H1 (cell line): ENCODE measurements at regions not wholly inside any gene's neighbourhood (a gene's known extent, or its start where the extent isn't known, plus 50 kb on each side); places are given as distances from the start of the nearest gene placed in this dataset.

Experiments used
- CTCF ChIA-PET: fragments of 300-600 bp; sonication (Branson Sonifier 250); formaldehyde crosslinking; loops from one replicate; lab custom pipeline; 2021; ENCODE audit not compliant: partially characterized antibody; lab: Charles Lee
- POLR2A ChIA-PET: fragments of 300-600 bp; sonication (Branson Sonifier 250); formaldehyde crosslinking; loops from one replicate; lab custom pipeline; 2021; ENCODE audit warnings: inconsistent platforms; ENCODE audit not compliant: partially characterized antibody; lab: Charles Lee
- DNase-seq, 2 experiments: peaks; one replicate each; pipeline versions ENCODE4 v3.0.0 to v3.0.0-alpha.2; 2010 to 2022; ENCODE audit warnings: low spot score in 2 of 2, low read depth in 1 of 2, mixed read lengths in 1 of 2
- FAIRE-seq: peaks from 2 replicates; lab custom pipeline; 2011; peaks lifted over from hg19 to GRCh38; lab: Jason Lieb, UNC
- H2AFZ ChIP-seq: 2 replicates; pipeline ENCODE4 v1.8.1; 2012; ENCODE audit warnings: low read length, inconsistent platforms
- H2AK5ac ChIP-seq: 2 replicates; pipeline ENCODE4 v1.6.1; 2013; ENCODE audit warnings: low read depth, low read length
- H2BK120ac ChIP-seq: replicated peaks from 2 replicates; pipeline ENCODE3; 2013; ENCODE audit warnings: low read depth, low read length, inconsistent platforms
- H2BK12ac ChIP-seq: 2 replicates; pipeline ENCODE4 v1.6.1; 2013; ENCODE audit warnings: low read depth, low read length
- H2BK15ac ChIP-seq: 2 replicates; pipeline ENCODE4 v1.6.1; 2013; ENCODE audit warnings: low read length
- H2BK20ac ChIP-seq: 2 replicates; pipeline ENCODE4 v1.6.1; 2013; ENCODE audit warnings: low read length
- H2BK5ac ChIP-seq: 2 replicates; pipeline ENCODE4 v1.6.1; 2013; ENCODE audit warnings: low read depth, low read length
- H3K14ac ChIP-seq: 2 replicates; pipeline ENCODE4 v1.6.1; 2013; ENCODE audit warnings: inconsistent platforms; ENCODE audit not compliant: insufficient read length
- H3K18ac ChIP-seq: 2 replicates; pipeline ENCODE4 v1.6.1; 2013; ENCODE audit warnings: low read length; ENCODE audit errors: extremely low read depth
- H3K23ac ChIP-seq: 2 replicates; pipeline ENCODE4 v1.6.1; 2013; ENCODE audit warnings: inconsistent platforms; ENCODE audit not compliant: insufficient read length
- H3K23me2 ChIP-seq: 2 replicates; pipeline ENCODE4 v1.6.1; 2013; ENCODE audit warnings: low read depth, low read length
- H3K27ac ChIP-seq: 2 replicates; pipeline ENCODE4 v1.6.1; 2011; ENCODE audit warnings: low read depth, low read length, inconsistent platforms
- H3K27me3 ChIP-seq, 4 experiments: replicated peaks in 1 of 4; 1 replicate in 1 of 4; 2 replicates in 3 of 4; pipeline versions ENCODE4 v1.6.1 to v1.8.1; 2011 to 2013; ENCODE audit warnings: low read length in 3 of 4, mild to moderate bottlenecking in 3 of 4, inconsistent platforms in 2 of 4, mixed read lengths in 2 of 4, moderate library complexity in 1 of 4; ENCODE audit not compliant: control insufficient read depth in 3 of 4, insufficient read depth in 3 of 4; ENCODE audit errors: extremely low read depth in 1 of 4
- H3K36me3 ChIP-seq, 4 experiments: 2 replicates each; pipeline versions ENCODE4 v1.6.1 to v1.8.1; 2011 to 2013; ENCODE audit warnings: mild to moderate bottlenecking in 4 of 4, low read length in 3 of 4, moderate library complexity in 2 of 4, control low read depth in 1 of 4, inconsistent platforms in 1 of 4; ENCODE audit not compliant: insufficient read depth in 4 of 4, control insufficient read depth in 2 of 4
- H3K4ac ChIP-seq: replicated peaks from 2 replicates; pipeline ENCODE3; 2013; ENCODE audit warnings: low read length, low read depth, mixed read lengths, inconsistent platforms; ENCODE audit not compliant: insufficient read length
- H3K4me1 ChIP-seq, 4 experiments: replicated peaks in 1 of 4; 1 replicate in 1 of 4; 2 replicates in 3 of 4; pipeline versions ENCODE4 v1.6.1 to v1.8.1; 2011 to 2013; ENCODE audit warnings: low read length in 3 of 4, inconsistent platforms in 2 of 4, mixed read lengths in 1 of 4; ENCODE audit not compliant: insufficient read depth in 4 of 4, control insufficient read depth in 3 of 4
- H3K4me2 ChIP-seq, 2 experiments: 2 replicates each; pipeline versions ENCODE4 v1.6.1 to v1.8.1; 2011 to 2013; ENCODE audit warnings: low read depth in 2 of 2, low read length in 2 of 2, control low read depth in 1 of 2, inconsistent platforms in 1 of 2, mild to moderate bottlenecking in 1 of 2; ENCODE audit not compliant: insufficient read depth in 1 of 2
- H3K4me3 ChIP-seq, 4 experiments: fragments of 200-600, 300-600 bp in 1 of 4; sonication (generic), shearing (Covaris generic), sonication (Bioruptor Twin) in 1 of 4; 2 replicates each; pipeline versions ENCODE4 v1.5.1 to v1.8.1; 2011 to 2016; ENCODE audit warnings: low read length in 4 of 4, low read depth in 3 of 4, control low read depth in 2 of 4, inconsistent platforms in 2 of 4, mild to moderate bottlenecking in 2 of 4, mixed read lengths in 1 of 4, moderate library complexity in 1 of 4; ENCODE audit not compliant: insufficient read depth in 2 of 4; ENCODE audit errors: extremely low read depth in 1 of 4
- H3K56ac ChIP-seq: replicated peaks from 2 replicates; pipeline ENCODE3; 2013; ENCODE audit warnings: low read depth, mild to moderate bottlenecking, mixed read lengths, low read length, inconsistent platforms; ENCODE audit not compliant: insufficient read length
- H3K79me1 ChIP-seq: 2 replicates; pipeline ENCODE4 v1.6.1; 2013; ENCODE audit warnings: low read depth, low read length, control low read depth
- H3K79me2 ChIP-seq, 2 experiments: 2 replicates each; pipeline versions ENCODE4 v1.6.1 to v1.8.1; 2012 to 2013; ENCODE audit warnings: low read length in 2 of 2, mild to moderate bottlenecking in 2 of 2, inconsistent platforms in 1 of 2; ENCODE audit not compliant: insufficient read depth in 2 of 2, control insufficient read depth in 1 of 2
- H3K9ac ChIP-seq, 4 experiments: replicated peaks in 1 of 4; 1 replicate in 1 of 4; 2 replicates in 3 of 4; pipeline versions ENCODE4 v1.6.1 to v1.8.1; 2011 to 2013; ENCODE audit warnings: low read depth in 3 of 4, low read length in 3 of 4, control low read depth in 2 of 4, mild to moderate bottlenecking in 2 of 4, moderate library complexity in 2 of 4, inconsistent platforms in 1 of 4; ENCODE audit errors: extremely low read depth in 1 of 4
- H3K9me3 ChIP-seq, 2 experiments: 2 replicates each; pipeline versions ENCODE4 v1.6.1 to v1.8.1; 2012 to 2013; ENCODE audit warnings: mild to moderate bottlenecking in 2 of 2, moderate library complexity in 2 of 2, control low read depth in 1 of 2, inconsistent platforms in 1 of 2, low read depth in 1 of 2, low read length in 1 of 2, mixed read lengths in 1 of 2; ENCODE audit not compliant: insufficient read depth in 2 of 2
- H4K20me1 ChIP-seq, 2 experiments: replicated peaks in 1 of 2; 2 replicates each; pipeline versions ENCODE3 to v1.8.1; 2011 to 2013; ENCODE audit warnings: inconsistent platforms in 2 of 2, low read length in 2 of 2, mild to moderate bottlenecking in 1 of 2; ENCODE audit not compliant: insufficient read depth in 2 of 2, control insufficient read depth in 1 of 2
- H4K5ac ChIP-seq: 2 replicates; pipeline ENCODE4 v1.6.1; 2013; ENCODE audit warnings: low read length, low read depth, mixed read lengths, inconsistent platforms; ENCODE audit not compliant: insufficient read length
- H4K8ac ChIP-seq: 2 replicates; pipeline ENCODE4 v1.8.0; 2013; ENCODE audit warnings: mild to moderate bottlenecking, moderate library complexity, low read length, inconsistent platforms; ENCODE audit not compliant: insufficient read depth; ENCODE audit errors: extremely low read depth
- H4K91ac ChIP-seq: replicated peaks from 2 replicates; pipeline ENCODE3; 2013; ENCODE audit warnings: low read length, mixed read lengths, inconsistent platforms; ENCODE audit not compliant: insufficient read length
- CEBPB ChIP-seq: IDR thresholded peaks from 2 replicates; pipeline ENCODE4 v1.6.1; 2012; ENCODE audit warnings: low read depth, low read length
- MAFK ChIP-seq: IDR thresholded peaks from 2 replicates; pipeline ENCODE4 v1.6.1; 2012; ENCODE audit warnings: low read depth, mild to moderate bottlenecking, improper control_type of control experiment, low read length
- PHF8 ChIP-seq: fragments of 200-600 bp; sonication (generic); conservative IDR thresholded peaks from 2 replicates; pipeline ENCODE4 v1.7.1; 2012; ENCODE audit warnings: low read depth, mild to moderate bottlenecking, inconsistent platforms, low read length, moderate library complexity
- RFX5 ChIP-seq: IDR thresholded peaks from 2 replicates; pipeline ENCODE4 v1.6.1; 2011; ENCODE audit warnings: low read depth, low read length, improper control_type of control experiment, borderline replicate concordance
- SIRT6 ChIP-seq: IDR thresholded peaks from one replicate; pipeline ENCODE4 v1.7.1; 2012; ENCODE audit warnings: low read length, inconsistent platforms
- SP1 ChIP-seq: IDR thresholded peaks from 2 replicates; pipeline ENCODE4 v1.6.1; 2011; ENCODE audit warnings: low read depth, low read length
- SP2 ChIP-seq: IDR thresholded peaks from 2 replicates; pipeline ENCODE4 v1.6.1; 2012; ENCODE audit warnings: mild to moderate bottlenecking, low read length, inconsistent platforms
- SP4 ChIP-seq: IDR thresholded peaks from 2 replicates; pipeline ENCODE4 v1.6.1; 2012; ENCODE audit warnings: low read length, inconsistent platforms
- TEAD4 ChIP-seq: IDR thresholded peaks from 2 replicates; pipeline ENCODE4 v1.6.1; 2012; ENCODE audit warnings: low read depth, low read length, inconsistent platforms, mixed read lengths
- ZNF274 ChIP-seq: IDR thresholded peaks from 2 replicates; pipeline ENCODE4 v1.7.0; 2012; ENCODE audit warnings: low read length, borderline replicate concordance; ENCODE audit errors: extremely low read depth
- WGBS, 2 experiments: shearing (Covaris generic) in 1 of 2; methylation state at CpG; one replicate each; pipeline versions ENCODE4 v1.1.6 to v1.1.7; 2013 to 2015; ENCODE audit warnings: low lambda C conversion rate in 2 of 2, mixed read lengths in 2 of 2, inconsistent platforms in 1 of 2, low coverage in 1 of 2, missing lambda C conversion rate in 1 of 2; ENCODE audit not compliant: insufficient replicate concordance in 2 of 2, insufficient coverage in 1 of 2, insufficient read length in 1 of 2; ENCODE audit errors: extremely low coverage in 1 of 2, missing lambda C conversion rate in 1 of 2; 5-methylcytosine and 5-hydroxymethylcytosine counted together
- TF ChIP-seq, protein P1 (sequence below): IDR thresholded peaks from 2 replicates; pipeline ENCODE4 v1.6.1; 2012; ENCODE audit warnings: inconsistent platforms
- TF ChIP-seq, protein P2 (sequence below): IDR thresholded peaks from 2 replicates; pipeline ENCODE4 v1.6.1; 2012; ENCODE audit warnings: inconsistent platforms

DNA sequence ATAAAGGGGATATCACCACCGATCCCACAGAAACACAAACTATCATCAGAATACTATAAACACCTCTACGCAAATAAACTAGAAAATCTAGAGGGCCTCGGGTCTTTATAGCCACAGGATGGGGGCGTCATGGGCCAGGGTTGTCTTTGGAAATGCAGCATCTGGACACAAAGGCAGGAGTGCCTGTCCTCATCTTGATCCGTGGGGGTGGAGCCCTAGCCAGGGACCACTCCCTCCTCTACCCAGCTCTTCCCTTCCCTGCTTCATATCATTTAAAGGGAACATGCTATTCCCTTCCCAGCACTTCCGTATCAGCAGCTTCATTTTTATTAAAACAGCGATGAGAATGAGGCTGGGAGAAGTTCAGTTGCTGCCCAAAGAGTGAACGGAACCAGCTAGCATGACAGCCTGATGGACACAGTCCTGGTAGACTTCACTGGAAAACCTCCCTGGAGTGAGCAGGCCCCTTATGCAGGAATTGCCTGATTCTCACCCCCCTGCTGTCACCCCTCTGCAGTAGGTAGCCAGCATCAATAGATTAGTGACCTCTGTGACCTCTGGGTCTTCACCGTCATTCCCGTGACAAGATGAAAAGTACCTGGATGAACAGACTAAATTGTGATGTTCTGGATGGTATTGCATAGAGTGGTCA is 251.4 kb upstream of the RGS6 start:
- peak; percentile 39 to 56 for DNase-seq
- Histone ChIP-seq H3K27ac (no peak overlapping the region), H2BK20ac (no peak overlapping the region), H3K23me2 (no peaks in the 10 kb centered on the region), H3K4me3 (peak overlapping the region in 1 of 4 experiments; percentile 25; a peak in 2 of 8 replicates), H3K9me3 (no peaks in the 10 kb centered on the region), H3K23ac (no peak overlapping the region), H4K5ac (no peak overlapping the region), H3K4ac (no peak overlapping the region), H2BK5ac (no peak overlapping the region), H3K79me1 (no peaks in the 10 kb centered on the region), H3K4me1 (peaks cover 0 to 6% (median 2%) of the 10 kb centered on the region in 4 experiments; a peak in 5 of 7 replicates), H3K56ac (no peak overlapping the region), H3K9ac (no peak overlapping the region), H3K4me2 (peak overlapping the region; percentile 47 to 56), H4K91ac (no peak overlapping the region), H2AFZ (no peak overlapping the region), H3K18ac (no peak overlapping the region), H2BK120ac (no peak overlapping the region), H3K79me2 (no peaks in the 10 kb centered on the region), H2AK5ac (no peak overlapping the region), H2BK12ac (no peak overlapping the region), H3K27me3 (no peaks in the 10 kb centered on the region), H4K8ac (no peak overlapping the region), H3K14ac (no peak overlapping the region), H2BK15ac (no peak overlapping the region), H4K20me1 (peaks cover 2% of the 10 kb centered on the region in 2 experiments), H3K36me3 (peaks cover 0 to 5% (median 2%) of the 10 kb centered on the region in 4 experiments; a peak in 2 of 8 replicates)
- WGBS, 2 experiments, result 52% methylated on average over 10 of the region's 10 CpGs; no CpG with 5 or more reads in 1 of the 2 experiments
- FAIRE-seq, result peak; percentile 79
- POLR2A ChIA-PET, result interaction anchor here (1.4 kb wide), 1 partner anchor 14 kb away, joined by 3 read pairs; no protein-coding TSS in a partner anchor
- CTCF ChIA-PET, result interaction anchor here (0.8 kb wide), 1 partner anchor 19 kb away, joined by 3 read pairs; no protein-coding TSS in a partner anchor
- TF ChIP-seq SP2 (no peak), MAFK (no peak), ZNF274 (no peak), SP4 (no peak), SIRT6 (no peak), TEAD4 (peak; percentile 86), CEBPB (no peak), SP1 (0 out of 2 replicates have a peak, but pooled peaks have one; percentile 31), PHF8 (no peak), RFX5 (no peak)
- TF ChIP-seq, protein P1, sequence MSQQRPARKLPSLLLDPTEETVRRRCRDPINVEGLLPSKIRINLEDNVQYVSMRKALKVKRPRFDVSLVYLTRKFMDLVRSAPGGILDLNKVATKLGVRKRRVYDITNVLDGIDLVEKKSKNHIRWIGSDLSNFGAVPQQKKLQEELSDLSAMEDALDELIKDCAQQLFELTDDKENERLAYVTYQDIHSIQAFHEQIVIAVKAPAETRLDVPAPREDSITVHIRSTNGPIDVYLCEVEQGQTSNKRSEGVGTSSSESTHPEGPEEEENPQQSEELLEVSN, result no peak
- TF ChIP-seq, protein P2, sequence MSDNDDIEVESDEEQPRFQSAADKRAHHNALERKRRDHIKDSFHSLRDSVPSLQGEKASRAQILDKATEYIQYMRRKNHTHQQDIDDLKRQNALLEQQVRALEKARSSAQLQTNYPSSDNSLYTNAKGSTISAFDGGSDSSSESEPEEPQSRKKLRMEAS, result 0 out of 2 replicates have a peak, but pooled peaks have one; percentile 9
